OCI-LY1 (cell line): ENCODE measurements at regions not wholly inside any gene's neighbourhood (a gene's known extent, or its start where the extent isn't known, plus 50 kb on each side); places are given as distances from the start of the nearest gene placed in this dataset.

ENCODE experiments used
- H2AFZ ChIP-seq: fragments of 200-600 bp; sonication (generic), shearing (Covaris generic); 2 replicates; pipeline ENCODE4 v1.6.0; 2014; ENCODE audit warnings: antibody characterized with exemption, mild to moderate bottlenecking, low read length
- H3F3A ChIP-seq: fragments of 200-600 bp; sonication (generic), shearing (Covaris generic); 2 replicates; pipeline ENCODE4 v1.6.0; 2014; ENCODE audit warnings: mild to moderate bottlenecking, antibody characterized with exemption, low read length, moderate library complexity; ENCODE audit not compliant: insufficient read depth
- H3K27ac ChIP-seq: fragments of 200-600 bp; sonication (generic); 2 replicates; pipeline ENCODE4 v1.5.1; 2014; ENCODE audit warnings: low read length, mixed run types, mild to moderate bottlenecking, low read depth; ENCODE audit not compliant: poor library complexity, severe bottlenecking
- H3K27me3 ChIP-seq: fragments of 200-600 bp; sonication (generic); 2 replicates; pipeline ENCODE4 v1.6.0; 2014; ENCODE audit warnings: antibody characterized with exemption, mild to moderate bottlenecking, low read length, moderate library complexity; ENCODE audit not compliant: insufficient read depth
- H3K36me3 ChIP-seq: fragments of 200-600 bp; sonication (generic); 2 replicates; pipeline ENCODE4 v1.6.1; 2014; ENCODE audit warnings: mild to moderate bottlenecking, antibody characterized with exemption, low read length, moderate library complexity, mixed read lengths; ENCODE audit not compliant: insufficient read depth
- H3K4me1 ChIP-seq: fragments of 200-600 bp; sonication (generic); 2 replicates; pipeline ENCODE4 v1.5.1; 2014; ENCODE audit warnings: mild to moderate bottlenecking, low read length, moderate library complexity; ENCODE audit not compliant: insufficient read depth, severe bottlenecking
- H3K4me2 ChIP-seq: fragments of 200-600 bp; sonication (generic), shearing (Covaris generic); 2 replicates; pipeline ENCODE4 v1.6.1; 2014; ENCODE audit warnings: low read length
- H3K4me3 ChIP-seq: fragments of 200-600 bp; sonication (generic); 2 replicates; pipeline ENCODE4 v1.5.1; 2014; ENCODE audit warnings: low read length, low read depth, mild to moderate bottlenecking, mixed read lengths; ENCODE audit not compliant: poor library complexity, severe bottlenecking
- H3K79me2 ChIP-seq: fragments of 200-600 bp; shearing (Covaris generic); 2 replicates; pipeline ENCODE4 v1.6.1; 2016; ENCODE audit warnings: mixed run types, low read length, mixed read lengths; ENCODE audit not compliant: insufficient read depth
- H3K9ac ChIP-seq: fragments of 200-600 bp; sonication (generic), shearing (Covaris generic); 2 replicates; pipeline ENCODE4 v1.6.1; 2014; ENCODE audit warnings: mild to moderate bottlenecking, low read length, mixed read lengths
- H3K9me2 ChIP-seq: fragments of 200-600 bp; sonication (generic), shearing (Covaris generic); 2 replicates; pipeline ENCODE4 v1.6.1; 2014; ENCODE audit warnings: low read depth, mild to moderate bottlenecking, low read length, mixed read lengths
- H3K9me3 ChIP-seq: fragments of 200-600 bp; shearing (Covaris generic); 2 replicates; pipeline ENCODE4 v1.6.1; 2014; ENCODE audit warnings: low read length, mixed read lengths
- H4K20me1 ChIP-seq: fragments of 200-600 bp; sonication (generic), shearing (Covaris generic); 2 replicates; pipeline ENCODE4 v1.6.0; 2016; ENCODE audit warnings: mild to moderate bottlenecking, low read length; ENCODE audit not compliant: insufficient read depth
- CTCF ChIP-seq: fragments of 200-600 bp; sonication (generic), shearing (Covaris generic); IDR thresholded peaks from 2 replicates; pipeline ENCODE4 v1.5.1; 2017; ENCODE audit warnings: mild to moderate bottlenecking, antibody characterized with exemption, low read length, moderate library complexity, mixed read lengths
- EZH2 ChIP-seq: fragments of 200-600 bp; sonication (generic), shearing (Covaris generic); IDR thresholded peaks from 2 replicates; pipeline ENCODE4 v1.8.0; 2017; ENCODE audit warnings: borderline replicate concordance, mixed run types, mild to moderate bottlenecking, antibody characterized with exemption, low read length, moderate library complexity, mixed read lengths

- no peaks in the 10 kb centered on the region for H3K79me2 ChIP-seq
- no peaks in the 10 kb centered on the region for H3K9me3 ChIP-seq
- H3K9me2 ChIP-seq: no peaks in the 10 kb centered on the region
- no peak overlapping the region for H3K4me2 ChIP-seq
- H3K4me1 ChIP-seq: no peaks in the 10 kb centered on the region
- no peaks in the 10 kb centered on the region for H3K36me3 ChIP-seq
- no peak overlapping the region for H3K27ac ChIP-seq
- H2AFZ ChIP-seq: no peak overlapping the region
- H3F3A ChIP-seq: no peaks in the 10 kb centered on the region
- H3K4me3 ChIP-seq: no peak overlapping the region
- TF ChIP-seq CTCF (no peak), EZH2 (no peak)
- no peak overlapping the region for H3K9ac ChIP-seq
- no peaks in the 10 kb centered on the region for H4K20me1 ChIP-seq
- H3K27me3 ChIP-seq: no peaks in the 10 kb centered on the region
Measured at GRCh38 chr3:117547956-117548550, 838.5 kb downstream of the TUSC7 start.

GRCh38 chr3:117548600-117548999 is 839.0 kb downstream of the TUSC7 start:
- TF ChIP-seq EZH2: no peak
- no peak for TF ChIP-seq CTCF
- no peak overlapping the region for H3K4me3 ChIP-seq
- no peaks in the 10 kb centered on the region for H4K20me1 ChIP-seq
- no peaks in the 10 kb centered on the region for H3K9me2 ChIP-seq
- H3K27me3 ChIP-seq: no peaks in the 10 kb centered on the region
- no peaks in the 10 kb centered on the region for H3K4me1 ChIP-seq
- no peaks in the 10 kb centered on the region for H3K36me3 ChIP-seq
- H3K9ac ChIP-seq: no peak overlapping the region
- H2AFZ ChIP-seq: no peak overlapping the region
- H3K9me3 ChIP-seq: no peaks in the 10 kb centered on the region
- H3K4me2 ChIP-seq: no peak overlapping the region
- no peaks in the 10 kb centered on the region for H3K79me2 ChIP-seq
- H3F3A ChIP-seq: no peaks in the 10 kb centered on the region
- H3K27ac ChIP-seq: no peak overlapping the region

GRCh38 chr3:117549716-117550115 is 840.1 kb downstream of the TUSC7 start:
- Histone ChIP-seq H3K4me3 (no peak overlapping the region), H3F3A (no peaks in the 10 kb centered on the region), H2AFZ (no peak overlapping the region), H3K4me1 (no peaks in the 10 kb centered on the region), H3K27ac (no peak overlapping the region), H3K9ac (no peak overlapping the region), H3K27me3 (no peaks in the 10 kb centered on the region), H3K9me3 (no peaks in the 10 kb centered on the region), H3K9me2 (no peaks in the 10 kb centered on the region), H3K4me2 (no peak overlapping the region), H3K79me2 (no peaks in the 10 kb centered on the region), H3K36me3 (no peaks in the 10 kb centered on the region), H4K20me1 (no peaks in the 10 kb centered on the region)
- TF ChIP-seq CTCF (no peak), EZH2 (no peak)
